Hepatocyte (in vitro differentiated cells): ENCODE measurements at regions not wholly inside any gene's neighbourhood (a gene's known extent, or its start where the extent isn't known, plus 50 kb on each side); places are given as distances from the start of the nearest gene placed in this dataset.

Experiments
- DNase-seq: peaks from one replicate; pipeline ENCODE4 v3.0.0-alpha.2; 2016; ENCODE audit warnings: low spot score
- H2AFZ ChIP-seq: fragments of 200-600 bp; sonication (generic); 2 replicates; pipeline ENCODE4 v1.6.0; 2016; ENCODE audit warnings: antibody characterized with exemption, mild to moderate bottlenecking
- H3K27ac ChIP-seq: fragments of 200-600 bp; sonication (generic); 2 replicates; pipeline ENCODE4 v1.5.1; 2016; ENCODE audit warnings: mild to moderate bottlenecking
- H3K27me3 ChIP-seq: fragments of 200-600 bp; sonication (generic); 2 replicates; pipeline ENCODE4 v1.6.1; 2016
- H3K36me3 ChIP-seq: fragments of 200-600 bp; sonication (generic); replicated peaks from 2 replicates; pipeline ENCODE4 v1.5.1; 2016; ENCODE audit warnings: low read depth; ENCODE audit not compliant: insufficient read depth
- H3K4me1 ChIP-seq: fragments of 200-600 bp; sonication (generic); 2 replicates; pipeline ENCODE4 v1.5.1; 2016; ENCODE audit warnings: mild to moderate bottlenecking, moderate library complexity; ENCODE audit not compliant: insufficient read depth
- H3K4me2 ChIP-seq: fragments of 200-600 bp; sonication (generic); 2 replicates; pipeline ENCODE4 v1.6.0; 2016
- H3K4me3 ChIP-seq: fragments of 200-600 bp; sonication (generic); 2 replicates; pipeline ENCODE4 v1.5.1; 2016; ENCODE audit warnings: mild to moderate bottlenecking
- H3K79me2 ChIP-seq: fragments of 200-600 bp; sonication (generic); 2 replicates; pipeline ENCODE4 v1.6.0; 2017; ENCODE audit warnings: mild to moderate bottlenecking
- H3K9me2 ChIP-seq: fragments of 200-600 bp; sonication (generic); replicated peaks from 2 replicates; pipeline ENCODE4 v1.6.0; 2017; ENCODE audit warnings: mild to moderate bottlenecking; ENCODE audit not compliant: insufficient read depth
- H3K9me3 ChIP-seq: fragments of 200-600 bp; sonication (generic); 2 replicates; pipeline ENCODE4 v1.5.1; 2016; ENCODE audit warnings: low read depth, mild to moderate bottlenecking
- H4K20me1 ChIP-seq: fragments of 200-600 bp; sonication (generic); 2 replicates; pipeline ENCODE4 v1.6.0; 2016; ENCODE audit warnings: mild to moderate bottlenecking; ENCODE audit not compliant: insufficient read depth, poor library complexity, severe bottlenecking
- EZH2 ChIP-seq: fragments of 200-600 bp; sonication (generic); IDR thresholded peaks from 2 replicates; pipeline ENCODE4 v1.6.1; 2016; ENCODE audit warnings: antibody characterized with exemption, mild to moderate bottlenecking, borderline replicate concordance
- EZH2phosphoT487 ChIP-seq: fragments of 200-600 bp; sonication (generic); IDR thresholded peaks from one replicate; pipeline ENCODE4 v1.6.1; 2018; ENCODE audit warnings: antibody characterized with exemption, mild to moderate bottlenecking, low read depth, moderate library complexity; ENCODE audit not compliant: unreplicated experiment, severe bottlenecking
- WGBS: methylation state at CpG from one replicate; pipeline ENCODE4 v1.1.6; 2016; ENCODE audit warnings: low lambda C conversion rate; ENCODE audit errors: missing lambda C conversion rate; 5-methylcytosine and 5-hydroxymethylcytosine counted together
- TF ChIP-seq, protein P1 (sequence below): fragments of 200-600 bp; sonication (generic); IDR thresholded peaks from 2 replicates; pipeline ENCODE4 v1.5.1; 2016; ENCODE audit warnings: antibody characterized with exemption, mild to moderate bottlenecking; ENCODE audit not compliant: poor library complexity

DNA sequence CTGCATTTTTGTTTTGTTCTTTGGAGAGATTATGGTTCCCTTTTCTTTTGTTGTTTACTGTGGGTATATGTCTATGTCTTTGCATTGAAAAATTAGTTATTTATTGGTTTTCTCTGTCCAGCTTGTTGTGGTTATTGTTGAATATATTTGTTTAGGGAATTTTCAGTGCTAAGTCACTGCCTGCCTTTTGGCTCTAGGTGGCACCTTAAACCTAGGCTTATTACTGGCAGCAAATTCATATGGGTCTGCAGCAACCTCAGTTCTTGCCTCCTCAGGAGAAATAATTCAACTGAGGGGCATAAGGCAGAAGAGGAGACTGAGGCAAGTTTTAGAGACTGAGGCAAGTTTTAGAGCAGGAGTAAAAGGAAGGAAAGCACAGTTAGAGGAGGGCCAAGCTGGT is 1157.3 kb upstream of the AGA start:
- Histone ChIP-seq H3K4me2 (no peak overlapping the region), H3K27me3 (no peaks in the 10 kb centered on the region), H2AFZ (no peak overlapping the region), H3K9me2 (no peaks in the 10 kb centered on the region), H3K9me3 (no peaks in the 10 kb centered on the region), H3K4me1 (no peaks in the 10 kb centered on the region), H3K27ac (no peak overlapping the region), H4K20me1 (no peaks in the 10 kb centered on the region), H3K4me3 (no peak overlapping the region), H3K79me2 (no peaks in the 10 kb centered on the region), H3K36me3 (no peaks in the 10 kb centered on the region)
- DNase-seq, result no peak
- TF ChIP-seq, protein P1, sequence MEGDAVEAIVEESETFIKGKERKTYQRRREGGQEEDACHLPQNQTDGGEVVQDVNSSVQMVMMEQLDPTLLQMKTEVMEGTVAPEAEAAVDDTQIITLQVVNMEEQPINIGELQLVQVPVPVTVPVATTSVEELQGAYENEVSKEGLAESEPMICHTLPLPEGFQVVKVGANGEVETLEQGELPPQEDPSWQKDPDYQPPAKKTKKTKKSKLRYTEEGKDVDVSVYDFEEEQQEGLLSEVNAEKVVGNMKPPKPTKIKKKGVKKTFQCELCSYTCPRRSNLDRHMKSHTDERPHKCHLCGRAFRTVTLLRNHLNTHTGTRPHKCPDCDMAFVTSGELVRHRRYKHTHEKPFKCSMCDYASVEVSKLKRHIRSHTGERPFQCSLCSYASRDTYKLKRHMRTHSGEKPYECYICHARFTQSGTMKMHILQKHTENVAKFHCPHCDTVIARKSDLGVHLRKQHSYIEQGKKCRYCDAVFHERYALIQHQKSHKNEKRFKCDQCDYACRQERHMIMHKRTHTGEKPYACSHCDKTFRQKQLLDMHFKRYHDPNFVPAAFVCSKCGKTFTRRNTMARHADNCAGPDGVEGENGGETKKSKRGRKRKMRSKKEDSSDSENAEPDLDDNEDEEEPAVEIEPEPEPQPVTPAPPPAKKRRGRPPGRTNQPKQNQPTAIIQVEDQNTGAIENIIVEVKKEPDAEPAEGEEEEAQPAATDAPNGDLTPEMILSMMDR, result peak; percentile 39
- TF ChIP-seq EZH2 (no peak), EZH2phosphoT487 (no peak)

DNA sequence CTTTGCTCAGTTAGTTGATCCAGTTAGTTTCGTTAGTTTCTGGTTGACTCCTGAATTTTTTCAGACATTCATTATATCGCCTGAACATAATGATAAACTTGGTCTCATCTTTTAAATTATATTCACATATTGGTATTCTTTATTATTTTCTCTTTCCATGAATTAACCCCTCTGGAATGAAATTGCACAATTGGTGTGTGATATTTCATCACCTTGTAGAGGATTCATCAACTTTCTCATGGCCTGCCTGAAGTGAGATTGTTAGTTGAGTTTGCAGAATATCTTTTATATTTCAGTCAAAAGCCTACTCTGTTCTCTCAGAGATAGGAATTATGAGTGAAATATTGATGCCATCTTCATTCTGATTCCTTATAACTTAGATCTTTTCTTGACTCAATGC is 1160.6 kb upstream of the AGA start:
- Histone ChIP-seq H2AFZ (no peak overlapping the region), H3K36me3 (no peaks in the 10 kb centered on the region), H3K27ac (no peak overlapping the region), H3K4me1 (no peaks in the 10 kb centered on the region), H3K9me2 (no peaks in the 10 kb centered on the region), H3K9me3 (no peaks in the 10 kb centered on the region), H3K4me3 (no peak overlapping the region), H3K79me2 (no peaks in the 10 kb centered on the region), H3K27me3 (no peaks in the 10 kb centered on the region), H4K20me1 (no peaks in the 10 kb centered on the region), H3K4me2 (no peak overlapping the region)
- TF ChIP-seq EZH2 (no peak), EZH2phosphoT487 (no peak)
- TF ChIP-seq, protein P1, result no peak
- no peak for DNase-seq
- WGBS, result 52% methylated on average over 2 of the region's 2 CpGs

DNA sequence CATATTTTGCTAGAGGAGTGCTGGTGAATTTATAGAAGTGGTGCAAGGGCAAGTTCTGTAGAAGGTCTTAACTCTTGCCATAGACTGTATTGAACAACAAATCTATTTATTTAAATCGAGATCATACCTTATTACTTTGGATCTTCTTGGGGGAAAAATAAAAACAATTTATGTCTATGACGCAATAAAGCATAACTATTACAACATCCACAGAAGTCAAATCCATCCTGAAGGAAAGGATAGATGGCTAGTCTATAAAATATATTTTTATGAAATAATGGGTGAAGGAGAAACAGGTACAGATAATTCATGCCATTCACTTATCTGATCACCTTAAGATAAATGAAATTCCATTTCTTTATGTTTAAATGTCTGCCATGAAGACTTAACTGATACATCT is 1168.8 kb upstream of the AGA start:
- TF ChIP-seq EZH2, result no peak
- TF ChIP-seq, protein P1, result no peak
- TF ChIP-seq EZH2phosphoT487, result no peak
- no peak overlapping the region for H2AFZ ChIP-seq
- no peak for DNase-seq

DNA sequence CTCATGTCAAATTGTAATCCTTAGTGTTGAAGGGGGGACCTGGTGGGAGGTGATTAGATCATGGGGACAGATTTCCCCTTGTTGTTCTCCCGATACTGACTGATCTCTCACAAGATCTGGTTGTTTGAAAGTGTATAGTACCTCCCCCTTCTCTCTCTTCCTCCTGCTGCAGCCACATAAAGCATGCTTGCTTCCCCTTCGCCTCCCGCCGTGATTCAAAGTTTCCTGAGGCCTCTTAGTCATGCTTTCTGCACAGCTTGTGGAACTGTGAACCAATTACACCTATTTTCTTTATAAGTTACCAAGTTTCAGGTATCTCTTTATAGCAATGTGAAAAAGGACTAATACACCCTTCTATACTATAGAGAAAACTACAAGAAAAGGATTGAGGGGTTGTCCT is 1170.5 kb upstream of the AGA start:
- H3K4me1 ChIP-seq, result no peaks in the 10 kb centered on the region
- H3K27ac ChIP-seq, result no peak overlapping the region
- H3K79me2 ChIP-seq, result no peaks in the 10 kb centered on the region
- H3K9me3 ChIP-seq, result no peaks in the 10 kb centered on the region
- no peak for DNase-seq
- no peaks in the 10 kb centered on the region for H4K20me1 ChIP-seq
- no peak overlapping the region for H2AFZ ChIP-seq
- TF ChIP-seq, protein P1, result no peak
- no peak for TF ChIP-seq EZH2
- TF ChIP-seq EZH2phosphoT487, result no peak
- H3K4me2 ChIP-seq, result no peak overlapping the region
- 83% methylated on average over 4 of the region's 4 CpGs for WGBS
- H3K27me3 ChIP-seq, result no peaks in the 10 kb centered on the region
- H3K9me2 ChIP-seq, result no peaks in the 10 kb centered on the region
- H3K36me3 ChIP-seq, result no peaks in the 10 kb centered on the region
- H3K4me3 ChIP-seq, result no peak overlapping the region

More for the DNA sequence above, 1168.8 kb upstream of the AGA start:
- 81% methylated on average over 2 of the region's 2 CpGs for WGBS
- Histone ChIP-seq H3K4me1 (no peaks in the 10 kb centered on the region), H3K27ac (no peak overlapping the region), H3K4me3 (no peak overlapping the region), H3K4me2 (no peak overlapping the region), H3K79me2 (no peaks in the 10 kb centered on the region), H3K9me3 (no peaks in the 10 kb centered on the region), H3K9me2 (no peaks in the 10 kb centered on the region), H3K36me3 (no peaks in the 10 kb centered on the region), H3K27me3 (no peaks in the 10 kb centered on the region), H4K20me1 (no peaks in the 10 kb centered on the region)
